OCI-LY3 (cell line): ENCODE measurements at regions not wholly inside any gene's neighbourhood (a gene's known extent, or its start where the extent isn't known, plus 50 kb on each side); places are given as distances from the start of the nearest gene placed in this dataset.

Experiments used
- H2AFZ ChIP-seq: fragments of 200-600, 300-600 bp; shearing (Covaris generic); 2 replicates; pipeline ENCODE4 v1.6.0; 2014; ENCODE audit warnings: antibody characterized with exemption, low read depth, low read length
- H3K27ac ChIP-seq: fragments of 200-600, 300-600 bp; sonication (generic); 2 replicates; pipeline ENCODE4 v1.5.1; 2014; ENCODE audit warnings: mild to moderate bottlenecking, low read length, moderate library complexity, mixed read lengths
- H3K27me3 ChIP-seq: fragments of 200-600, 300-600 bp; sonication (generic); 2 replicates; pipeline ENCODE4 v1.6.1; 2014; ENCODE audit warnings: low read depth, low read length, mixed read lengths
- H3K36me3 ChIP-seq: fragments of 200-600, 300-600 bp; sonication (generic); replicated peaks from 2 replicates; pipeline ENCODE3; 2014; ENCODE audit warnings: low read depth, low read length, mixed read lengths
- H3K4me1 ChIP-seq: fragments of 300-600, 200-600 bp; sonication (generic); 2 replicates; pipeline ENCODE4 v1.6.1; 2014; ENCODE audit warnings: low read length, mixed read lengths
- H3K4me2 ChIP-seq: fragments of 200-600, 300-600 bp; sonication (generic); 2 replicates; pipeline ENCODE4 v1.6.1; 2014; ENCODE audit warnings: low read length, mixed read lengths
- H3K4me3 ChIP-seq: fragments of 300-600, 200-600 bp; sonication (generic); 2 replicates; pipeline ENCODE4 v1.5.1; 2014; ENCODE audit warnings: antibody characterized with exemption, mild to moderate bottlenecking, low read length, moderate library complexity
- H3K79me2 ChIP-seq: fragments of 300-600, 200-600 bp; shearing (Covaris generic); 2 replicates; pipeline ENCODE4 v1.6.1; 2014; ENCODE audit warnings: mild to moderate bottlenecking, low read length, mixed read lengths
- H3K9ac ChIP-seq: fragments of 300-600, 200-600 bp; shearing (Covaris generic); 2 replicates; pipeline ENCODE4 v1.6.0; 2014; ENCODE audit warnings: mild to moderate bottlenecking, low read length, moderate library complexity
- H3K9me3 ChIP-seq: fragments of 200-600, 300-600 bp; shearing (Covaris generic); 2 replicates; pipeline ENCODE4 v1.6.1; 2014; ENCODE audit warnings: low read length, mixed read lengths; ENCODE audit not compliant: insufficient read depth
- H4K20me1 ChIP-seq: fragments of 200-600, 300-600 bp; sonication (generic); 2 replicates; pipeline ENCODE4 v1.6.1; 2016; ENCODE audit warnings: low read length, mixed read lengths; ENCODE audit not compliant: insufficient read depth
- CTCF ChIP-seq: fragments of 200-600, 300-600 bp; sonication (generic); IDR thresholded peaks from 2 replicates; pipeline ENCODE4 v1.5.1; 2014; ENCODE audit warnings: antibody characterized with exemption, low read length, low read depth
- EZH2phosphoT487 ChIP-seq: fragments of 200-600 bp; shearing (Covaris generic); IDR thresholded peaks from 2 replicates; pipeline ENCODE4 v1.6.1; 2018; ENCODE audit warnings: antibody characterized with exemption, mixed run types, low read depth

- H4K20me1 ChIP-seq = no peaks in the 10 kb centered on the region
- H3K27me3 ChIP-seq = no peaks in the 10 kb centered on the region
- no peaks in the 10 kb centered on the region for H3K36me3 ChIP-seq
- no peak overlapping the region for H3K4me3 ChIP-seq
- no peak overlapping the region for H3K27ac ChIP-seq
- no peaks in the 10 kb centered on the region for H3K79me2 ChIP-seq
- H2AFZ ChIP-seq = no peak overlapping the region
- H3K9ac ChIP-seq = no peak overlapping the region
- no peak overlapping the region for H3K4me2 ChIP-seq
- H3K9me3 ChIP-seq = no peaks in the 10 kb centered on the region
- H3K4me1 ChIP-seq = no peaks in the 10 kb centered on the region
- no peak for TF ChIP-seq EZH2phosphoT487
- TF ChIP-seq CTCF = no peak
These were observed 230.9 kb downstream of the LTN1 start for GRCh38 chr21:28761674-28762356.

GRCh38 chr21:28758883-28759242 is 233.8 kb downstream of the LTN1 start:
- no peaks in the 10 kb centered on the region for H4K20me1 ChIP-seq

GRCh38 chr21:28758042-28758882 is 234.4 kb downstream of the LTN1 start:
- H3K27me3 ChIP-seq = no peaks in the 10 kb centered on the region
- no peak overlapping the region for H3K4me3 ChIP-seq
- no peak overlapping the region for H3K9ac ChIP-seq
- no peak overlapping the region for H3K4me2 ChIP-seq
- H3K36me3 ChIP-seq = no peaks in the 10 kb centered on the region
- H4K20me1 ChIP-seq = no peaks in the 10 kb centered on the region
- TF ChIP-seq EZH2phosphoT487 (no peak), CTCF (no peak)
- H2AFZ ChIP-seq = no peak overlapping the region
- H3K4me1 ChIP-seq = no peaks in the 10 kb centered on the region
- H3K9me3 ChIP-seq = no peaks in the 10 kb centered on the region
- H3K27ac ChIP-seq = no peak overlapping the region
- no peaks in the 10 kb centered on the region for H3K79me2 ChIP-seq

More at GRCh38 chr21:28758883-28759242, 233.8 kb downstream of the LTN1 start:
- Histone ChIP-seq H3K27me3 (no peaks in the 10 kb centered on the region), H3K4me1 (no peaks in the 10 kb centered on the region), H2AFZ (no peak overlapping the region), H3K4me2 (no peak overlapping the region), H3K9ac (no peak overlapping the region), H3K27ac (no peak overlapping the region), H3K9me3 (no peaks in the 10 kb centered on the region), H3K4me3 (no peak overlapping the region), H3K79me2 (no peaks in the 10 kb centered on the region), H3K36me3 (no peaks in the 10 kb centered on the region)
- TF ChIP-seq CTCF = no peak

GRCh38 chr21:28754862-28755261 is 237.8 kb downstream of the LTN1 start:
- Histone ChIP-seq H4K20me1 (no peaks in the 10 kb centered on the region), H3K27me3 (no peaks in the 10 kb centered on the region), H3K79me2 (no peaks in the 10 kb centered on the region), H3K36me3 (no peaks in the 10 kb centered on the region), H2AFZ (no peak overlapping the region), H3K4me2 (no peak overlapping the region), H3K4me1 (no peaks in the 10 kb centered on the region), H3K4me3 (no peak overlapping the region), H3K9me3 (no peaks in the 10 kb centered on the region), H3K9ac (no peak overlapping the region), H3K27ac (no peak overlapping the region)
- TF ChIP-seq EZH2phosphoT487 (no peak), CTCF (no peak)
